Activated CD4-positive, alpha-beta T cell treated with anti-CD3 and anti-CD28 coated beads, Interleukin-2, amount 10 ng/mL, durations not matched to agents 7 days and 5 days (primary cell): ENCODE measurements at regions not wholly inside any gene's neighbourhood (a gene's known extent, or its start where the extent isn't known, plus 50 kb on each side); places are given as distances from the start of the nearest gene placed in this dataset.

Experiments used
- CTCF ChIA-PET: fragments of 350-600 bp; sonication (Branson Sonifier 250); formaldehyde crosslinking; loops from one replicate; lab custom pipeline; 2021; ENCODE audit warnings: antibody characterized with exemption; lab: Charles Lee
- POLR2A ChIA-PET: fragments of 350-600 bp; sonication (Branson Sonifier 250); formaldehyde crosslinking; loops from one replicate; lab custom pipeline; 2021; ENCODE audit warnings: antibody characterized with exemption; lab: Charles Lee
- DNase-seq: peaks from one replicate; pipeline ENCODE4 v3.0.0-alpha.2; 2020
- H3K27ac Mint-ChIP-seq: one replicate; pipeline ENCODE4 v1.8.0; 2021; ENCODE audit warnings: mild to moderate bottlenecking, moderate library complexity, mixed read lengths
- H3K27me3 Mint-ChIP-seq: one replicate; pipeline ENCODE4 v1.8.0; 2021; ENCODE audit warnings: mixed read lengths
- H3K36me3 Mint-ChIP-seq: one replicate; pipeline ENCODE4 v1.8.0; 2021; ENCODE audit warnings: low read depth, mixed read lengths
- H3K4me1 Mint-ChIP-seq: one replicate; pipeline ENCODE4 v1.8.0; 2021; ENCODE audit warnings: mixed read lengths
- H3K4me3 Mint-ChIP-seq: one replicate; pipeline ENCODE4 v1.8.0; 2021; ENCODE audit warnings: mild to moderate bottlenecking, moderate library complexity, mixed read lengths
- H3K9me3 Mint-ChIP-seq: one replicate; pipeline ENCODE4 v1.8.0; 2021; ENCODE audit warnings: mixed read lengths

DNA sequence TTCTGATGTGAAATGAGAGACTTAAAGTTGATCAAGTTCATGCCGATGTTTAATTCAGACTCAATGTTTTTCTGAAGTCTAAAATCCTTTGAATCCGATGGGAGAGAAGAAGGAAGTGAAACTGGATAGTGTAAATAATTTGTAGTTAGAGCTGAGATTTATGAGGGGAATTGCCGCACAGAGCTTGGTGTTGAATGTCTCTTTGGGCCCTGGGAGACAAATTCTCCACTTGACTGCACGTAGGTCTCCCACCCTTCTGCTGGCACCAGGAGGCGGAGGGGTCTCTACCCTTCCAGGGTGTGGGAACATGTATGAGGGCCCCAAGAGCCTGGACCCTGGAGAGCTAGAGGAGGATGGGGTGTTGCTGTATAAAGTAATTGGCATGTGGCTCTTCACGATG is 140.8 kb upstream of the SERP2 start:
- Mint-ChIP-seq H3K27me3 (peaks cover 11% of the 10 kb centered on the region), H3K9me3 (no peaks in the 10 kb centered on the region), H3K27ac (no peak overlapping the region), H3K4me3 (no peak overlapping the region), H3K4me1 (peaks cover 6% of the 10 kb centered on the region), H3K36me3 (no peaks in the 10 kb centered on the region)
- CTCF ChIA-PET = no interaction called here
- POLR2A ChIA-PET = interaction anchor here (0.6 kb wide), 1 partner anchor 167 kb away, joined by 4 read pairs; no protein-coding TSS in a partner anchor
- DNase-seq = no peak

DNA sequence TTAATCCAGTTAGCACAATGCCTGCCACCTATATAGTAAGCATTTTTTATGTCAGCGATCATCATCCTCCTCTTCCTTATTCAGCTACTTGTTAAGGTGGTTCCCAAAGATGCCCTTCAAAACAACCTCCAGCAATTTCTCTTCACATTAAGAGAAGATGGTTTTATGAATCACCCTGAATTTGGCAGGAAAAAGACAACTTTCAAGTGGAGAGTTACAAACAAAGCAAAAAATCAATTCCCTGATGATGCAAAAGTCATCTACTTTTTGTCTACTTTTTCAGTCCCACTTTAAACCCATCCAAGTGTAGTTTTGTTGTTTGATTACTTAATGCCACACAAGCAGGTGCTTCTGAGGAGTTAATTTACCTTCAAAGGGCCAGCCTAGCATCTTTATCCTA is 139.1 kb upstream of the SERP2 start:
- Mint-ChIP-seq H3K9me3 (no peaks in the 10 kb centered on the region), H3K36me3 (no peaks in the 10 kb centered on the region), H3K4me1 (peaks cover 11% of the 10 kb centered on the region), H3K27me3 (peaks cover 11% of the 10 kb centered on the region), H3K27ac (no peak overlapping the region), H3K4me3 (no peak overlapping the region)
- DNase-seq = no peak
- CTCF ChIA-PET = no interaction called here
- POLR2A ChIA-PET = no interaction called here

DNA sequence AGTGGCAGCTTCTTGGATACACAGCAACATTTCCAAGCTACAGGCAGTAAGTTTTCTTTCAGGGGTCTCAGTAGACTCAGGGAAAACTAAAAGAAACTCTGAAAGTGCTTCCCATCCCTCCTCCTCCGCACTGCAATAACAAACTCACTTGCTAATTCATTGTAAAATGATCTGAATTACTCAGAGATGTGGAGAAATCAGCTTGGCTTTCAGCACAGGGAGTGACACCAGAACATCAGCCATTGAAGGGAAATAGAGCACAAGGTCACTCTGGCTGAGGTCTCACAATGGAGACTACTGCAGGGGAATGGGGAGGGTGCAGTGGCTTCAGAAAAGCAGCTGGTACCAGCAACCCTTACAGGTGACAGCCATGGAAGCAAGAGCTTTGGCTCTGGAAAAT is 137.3 kb upstream of the SERP2 start:
- no peaks in the 10 kb centered on the region for H3K36me3 Mint-ChIP-seq
- H3K4me3 Mint-ChIP-seq = no peak overlapping the region
- no peaks in the 10 kb centered on the region for H3K9me3 Mint-ChIP-seq
- peaks cover 11% of the 10 kb centered on the region for H3K4me1 Mint-ChIP-seq
- no peak for DNase-seq
- ChIA-PET POLR2A (no interaction called here), CTCF (no interaction called here)
- no peak overlapping the region for H3K27ac Mint-ChIP-seq
- peaks cover 13% of the 10 kb centered on the region for H3K27me3 Mint-ChIP-seq

DNA sequence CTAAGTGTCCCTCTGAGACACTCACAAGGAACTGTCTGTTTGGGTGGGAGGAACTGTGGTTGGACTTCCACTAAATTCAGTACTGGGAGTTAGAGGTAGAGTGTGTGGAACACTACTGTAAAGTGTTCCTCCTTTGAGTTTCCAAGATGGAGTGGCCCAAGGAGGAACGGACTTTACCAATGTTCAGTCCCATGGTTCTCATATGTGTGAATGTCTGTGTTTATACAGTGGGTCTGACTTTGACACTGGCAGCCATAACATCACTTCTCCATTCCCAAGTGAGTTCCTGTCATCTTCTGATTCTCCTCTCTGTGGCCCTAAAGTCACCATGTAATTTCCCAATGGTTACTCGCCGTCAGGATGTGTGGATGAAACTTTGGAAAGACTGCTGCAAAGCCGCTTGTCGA is 136.8 kb upstream of the SERP2 start:
- Mint-ChIP-seq H3K27me3 (peaks cover 13% of the 10 kb centered on the region), H3K36me3 (no peaks in the 10 kb centered on the region), H3K27ac (no peak overlapping the region), H3K4me3 (no peak overlapping the region), H3K9me3 (no peaks in the 10 kb centered on the region), H3K4me1 (peaks cover 11% of the 10 kb centered on the region)
- ChIA-PET POLR2A (no interaction called here), CTCF (no interaction called here)
- no peak for DNase-seq

DNA sequence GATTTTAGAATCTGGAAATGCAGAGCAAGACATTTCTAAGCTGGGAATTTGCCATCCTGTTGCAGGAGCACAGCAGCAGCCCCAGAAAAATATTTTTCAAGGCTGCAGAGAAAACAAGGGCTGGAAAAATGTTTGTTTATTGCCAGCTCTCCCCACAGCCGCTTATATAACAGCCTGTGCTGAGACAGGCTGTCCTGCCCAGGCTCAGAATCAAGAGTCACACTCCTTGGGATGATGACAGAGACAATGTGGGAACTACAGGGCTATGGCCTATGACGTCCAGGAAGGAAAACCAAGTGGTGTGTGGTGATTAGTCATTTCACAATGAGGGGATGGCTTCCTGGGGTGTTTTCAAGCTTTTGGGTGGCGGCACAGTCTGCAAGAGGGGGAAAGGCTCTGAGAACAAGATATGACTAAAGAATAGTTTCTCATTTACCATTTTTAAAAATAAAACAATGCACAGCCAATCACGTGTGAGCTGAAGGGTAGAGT is 136.3 kb upstream of the SERP2 start:
- Mint-ChIP-seq H3K27me3 (peaks cover 17% of the 10 kb centered on the region), H3K9me3 (no peaks in the 10 kb centered on the region), H3K4me1 (peaks cover 11% of the 10 kb centered on the region), H3K4me3 (no peak overlapping the region), H3K36me3 (no peaks in the 10 kb centered on the region), H3K27ac (no peak overlapping the region)
- no peak for DNase-seq
- ChIA-PET POLR2A (no interaction called here), CTCF (no interaction called here)

DNA sequence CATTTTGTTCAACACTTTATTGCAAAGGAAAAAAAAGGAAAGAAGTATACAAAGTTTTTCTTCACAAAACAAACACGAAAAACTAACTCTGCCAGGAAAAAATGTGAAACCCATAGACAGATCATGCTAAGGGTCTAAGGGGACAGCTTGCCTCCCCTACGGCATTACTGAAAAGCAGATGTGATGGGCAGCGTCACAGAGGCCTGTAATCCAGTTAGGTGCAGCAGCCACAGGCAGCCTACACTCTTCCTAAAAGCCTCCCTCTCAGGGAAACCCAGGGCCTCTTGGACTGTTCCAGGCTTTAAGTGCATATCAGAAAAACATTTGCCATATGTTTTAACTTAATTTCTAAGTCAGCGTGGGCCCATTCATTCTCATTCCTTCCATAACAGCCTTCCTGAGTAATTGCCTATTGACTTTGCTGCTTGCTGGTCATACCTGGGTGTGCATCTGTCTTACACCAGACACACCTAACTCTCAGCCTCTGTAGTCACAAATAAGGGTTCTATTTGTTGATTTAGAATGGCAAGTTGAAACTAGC is 135.7 kb upstream of the SERP2 start:
- ChIA-PET POLR2A (no interaction called here), CTCF (no interaction called here)
- DNase-seq = no peak
- Mint-ChIP-seq H3K36me3 (no peaks in the 10 kb centered on the region), H3K27me3 (peaks cover 17% of the 10 kb centered on the region), H3K27ac (no peak overlapping the region), H3K4me1 (peaks cover 14% of the 10 kb centered on the region), H3K4me3 (no peak overlapping the region), H3K9me3 (no peaks in the 10 kb centered on the region)

DNA sequence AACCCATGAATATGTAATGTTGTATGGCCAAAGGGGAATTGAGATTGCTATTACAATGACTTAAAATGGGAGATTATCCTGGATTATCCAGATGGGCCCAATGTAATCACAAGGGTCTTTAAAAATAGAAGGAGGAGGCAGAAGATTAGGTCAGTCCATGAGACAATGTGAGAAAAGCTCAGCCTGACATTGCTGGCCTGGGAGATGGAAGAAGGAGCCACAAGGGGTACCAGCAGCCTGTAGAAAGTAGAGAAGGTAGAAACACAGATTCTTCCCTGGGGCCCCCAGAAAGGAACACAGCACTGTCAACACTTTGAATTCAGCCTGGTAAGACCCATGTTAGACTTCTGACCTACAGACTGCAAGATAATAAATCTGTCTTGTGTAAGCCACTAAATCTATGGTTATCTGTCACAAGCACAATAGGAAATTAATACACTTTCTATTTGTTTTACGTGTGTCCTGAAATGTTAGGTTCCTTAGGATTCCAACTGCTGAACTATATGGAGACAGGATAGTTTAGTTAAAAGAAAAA is 132.9 kb upstream of the SERP2 start:
- POLR2A ChIA-PET = no interaction called here
- Mint-ChIP-seq H3K27ac (no peak overlapping the region), H3K36me3 (no peaks in the 10 kb centered on the region), H3K4me3 (no peak overlapping the region), H3K9me3 (no peaks in the 10 kb centered on the region), H3K4me1 (peaks cover 19% of the 10 kb centered on the region), H3K27me3 (peaks cover 7% of the 10 kb centered on the region)
- CTCF ChIA-PET = no interaction called here
- DNase-seq = no peak

DNA sequence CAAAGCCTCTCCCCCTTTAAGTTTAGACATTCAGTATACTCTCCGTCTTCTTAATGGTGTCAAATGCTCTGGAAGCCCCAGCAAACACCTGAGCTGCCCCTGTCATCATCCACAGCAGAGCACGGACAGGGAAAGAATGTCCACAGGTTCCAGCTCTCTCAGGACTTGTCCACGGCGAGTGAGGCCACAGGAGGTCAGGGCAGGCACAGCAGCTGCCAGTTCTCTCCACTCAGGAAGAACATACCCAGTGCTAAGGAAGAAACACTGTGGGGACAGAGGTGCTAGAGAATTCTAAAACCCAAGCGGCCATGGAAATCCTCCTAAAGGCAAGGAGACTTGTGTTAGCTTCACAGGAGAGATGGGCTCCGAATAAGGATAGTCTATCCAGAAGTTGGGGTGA is 132.0 kb upstream of the SERP2 start:
- Mint-ChIP-seq H3K27ac (no peak overlapping the region), H3K27me3 (peaks cover 7% of the 10 kb centered on the region), H3K9me3 (no peaks in the 10 kb centered on the region), H3K4me1 (peaks cover 19% of the 10 kb centered on the region), H3K36me3 (no peaks in the 10 kb centered on the region), H3K4me3 (no peak overlapping the region)
- POLR2A ChIA-PET = no interaction called here
- CTCF ChIA-PET = interaction anchor here (1.9 kb wide), 1 partner anchor 14 kb away, joined by 5 read pairs; no protein-coding TSS in a partner anchor
- DNase-seq = no peak

DNA sequence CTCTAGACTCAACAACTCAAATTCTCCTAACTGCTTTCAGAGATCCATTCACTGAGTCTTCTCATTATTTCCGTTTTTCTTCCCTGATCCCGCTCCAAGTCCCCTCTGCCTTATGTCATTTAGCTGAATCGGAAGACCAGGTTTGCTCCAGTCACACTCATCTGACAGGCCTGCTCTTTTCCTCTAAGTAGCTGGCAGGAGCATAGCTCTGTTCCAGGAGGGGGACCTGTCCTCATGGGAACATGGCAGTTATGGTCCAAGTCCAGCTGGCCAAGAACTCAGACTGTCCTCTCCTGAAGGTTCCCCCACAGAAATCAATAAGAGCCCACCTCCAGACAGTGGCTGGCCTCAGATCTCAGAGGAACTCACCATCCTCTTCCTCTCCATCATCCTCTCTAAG is 130.9 kb upstream of the SERP2 start:
- Mint-ChIP-seq H3K27me3 (peaks cover 6% of the 10 kb centered on the region), H3K36me3 (no peaks in the 10 kb centered on the region), H3K4me3 (no peak overlapping the region), H3K27ac (no peak overlapping the region), H3K4me1 (peaks cover 14% of the 10 kb centered on the region), H3K9me3 (no peaks in the 10 kb centered on the region)
- CTCF ChIA-PET = interaction anchor here (1.9 kb wide), 1 partner anchor 13 kb away, joined by 5 read pairs; no protein-coding TSS in a partner anchor
- POLR2A ChIA-PET = no interaction called here
- no peak for DNase-seq

DNA sequence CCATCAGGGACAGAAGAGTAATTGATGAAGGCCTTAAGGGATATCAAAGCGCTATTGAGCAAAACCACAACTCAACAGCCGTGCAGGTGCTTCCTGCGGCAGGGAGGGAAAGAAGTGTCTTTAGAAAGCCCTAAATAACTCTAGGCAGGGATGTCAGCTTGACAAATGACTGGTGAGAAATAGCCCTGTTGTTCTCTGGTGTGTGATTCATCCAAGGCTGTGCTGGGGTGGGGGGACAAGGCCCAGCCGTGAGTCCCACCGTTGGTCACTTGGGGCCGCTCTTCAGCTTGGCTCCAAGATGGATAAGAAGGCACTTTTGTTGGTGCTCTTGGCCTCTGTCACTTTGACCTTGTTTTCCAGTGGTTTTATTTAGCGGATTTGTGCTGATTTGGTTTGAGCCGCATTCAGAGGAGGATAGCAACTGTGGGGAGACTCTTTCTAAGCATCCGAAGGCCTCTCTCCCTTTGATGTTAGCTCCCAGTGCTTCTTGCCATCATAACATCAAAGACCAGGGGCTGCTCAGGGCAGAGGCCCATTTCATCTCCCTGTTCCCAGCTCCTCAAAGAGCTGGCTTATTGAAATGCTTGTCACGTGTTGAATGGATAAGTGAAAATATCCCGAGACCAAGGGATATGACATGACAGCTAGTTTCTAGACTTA is 130.3 kb upstream of the SERP2 start:
- H3K27me3 Mint-ChIP-seq = peaks cover 6% of the 10 kb centered on the region
- POLR2A ChIA-PET = no interaction called here
- peaks cover 10% of the 10 kb centered on the region for H3K4me1 Mint-ChIP-seq
- peak overlapping the region; percentile 11 for H3K27ac Mint-ChIP-seq
- DNase-seq = no peak
- CTCF ChIA-PET = interaction anchor here (0.6 to 1.9 kb wide), 2 partner anchors 13 to 340 kb away, joined by 3 to 5 read pairs; no protein-coding TSS in a partner anchor
- no peak overlapping the region for H3K4me3 Mint-ChIP-seq
- no peaks in the 10 kb centered on the region for H3K36me3 Mint-ChIP-seq
- no peaks in the 10 kb centered on the region for H3K9me3 Mint-ChIP-seq

DNA sequence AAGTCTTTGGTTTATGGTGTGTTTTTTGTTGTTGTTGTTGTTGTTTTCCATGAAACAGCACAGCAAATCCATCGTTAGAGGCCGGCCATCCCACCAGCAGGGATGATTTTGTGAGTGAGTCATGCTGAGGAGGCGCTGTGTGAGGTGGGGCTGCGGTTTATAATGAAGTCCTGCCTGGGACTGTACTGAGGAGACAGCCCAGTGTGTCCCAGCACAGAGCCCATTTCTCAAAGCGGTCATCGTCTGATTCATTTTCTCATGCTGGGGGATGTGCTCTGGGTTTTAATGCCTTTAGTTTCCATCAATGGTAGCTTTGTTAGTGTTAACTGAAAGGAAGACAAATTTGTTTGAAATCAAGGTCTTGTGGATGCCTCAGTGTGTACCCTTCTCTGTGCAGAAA is 129.3 kb upstream of the SERP2 start:
- ChIA-PET CTCF (no interaction called here), POLR2A (no interaction called here)
- Mint-ChIP-seq H3K9me3 (no peaks in the 10 kb centered on the region), H3K4me1 (peaks cover 9% of the 10 kb centered on the region), H3K36me3 (no peaks in the 10 kb centered on the region), H3K27ac (no peak overlapping the region), H3K27me3 (peaks cover 6% of the 10 kb centered on the region), H3K4me3 (no peak overlapping the region)
- no peak for DNase-seq

DNA sequence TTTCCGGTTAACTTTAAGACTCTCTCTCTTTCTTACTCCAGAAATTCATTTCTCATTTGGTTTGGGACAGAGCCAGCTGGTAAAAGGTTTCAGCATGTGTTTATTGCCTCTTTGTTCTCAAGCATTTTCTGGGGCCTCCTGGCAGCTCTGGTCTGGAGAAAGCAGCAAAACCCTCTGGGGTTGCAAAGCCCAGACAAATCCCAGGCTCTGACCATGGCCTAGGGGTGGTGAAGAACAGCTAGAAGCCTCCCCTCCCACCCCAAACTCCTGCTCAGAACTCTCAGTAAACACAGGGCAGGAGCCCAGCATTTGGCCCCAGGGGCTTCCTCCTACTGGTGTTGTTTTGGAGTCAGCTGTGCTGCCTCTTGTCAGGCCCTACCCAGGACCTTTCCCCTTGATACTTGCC is 124.2 kb upstream of the SERP2 start:
- no peaks in the 10 kb centered on the region for H3K36me3 Mint-ChIP-seq
- ChIA-PET CTCF (interaction anchor here (1.9 kb wide), 1 partner anchor 43 kb away, joined by 3 read pairs; no protein-coding TSS in a partner anchor), POLR2A (interaction anchor here (0.6 kb wide), 1 partner anchor 1793 kb away, joined by 3 read pairs; no protein-coding TSS in a partner anchor)
- no peaks in the 10 kb centered on the region for H3K4me1 Mint-ChIP-seq
- no peaks in the 10 kb centered on the region for H3K27me3 Mint-ChIP-seq
- H3K4me3 Mint-ChIP-seq = no peak overlapping the region
- no peak overlapping the region for H3K27ac Mint-ChIP-seq
- DNase-seq = no peak
- H3K9me3 Mint-ChIP-seq = no peaks in the 10 kb centered on the region

DNA sequence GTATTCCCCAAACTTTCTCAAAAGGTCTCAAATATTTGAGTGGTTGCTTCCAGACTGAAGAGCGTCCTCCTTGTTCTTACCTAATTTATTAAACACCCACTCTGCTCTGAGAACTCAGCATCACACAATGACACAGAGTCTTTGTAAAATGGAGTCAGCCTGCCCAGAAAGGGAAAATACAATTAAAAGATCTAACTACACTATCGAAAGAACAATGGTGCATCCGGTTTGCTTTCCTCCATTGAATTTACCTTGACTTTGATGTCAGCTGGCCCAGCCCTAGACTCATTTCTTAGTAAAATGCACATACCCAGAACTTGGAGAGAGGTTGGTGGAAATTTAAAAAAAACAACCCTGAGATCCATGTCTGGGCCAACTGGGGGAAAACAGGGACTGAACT is 120.7 kb upstream of the SERP2 start:
- Mint-ChIP-seq H3K9me3 (peaks cover 5% of the 10 kb centered on the region), H3K4me3 (no peak overlapping the region), H3K36me3 (no peaks in the 10 kb centered on the region), H3K27ac (no peak overlapping the region), H3K27me3 (peaks cover 7% of the 10 kb centered on the region), H3K4me1 (no peaks in the 10 kb centered on the region)
- POLR2A ChIA-PET = interaction anchor here (0.6 kb wide), 1 partner anchor 30 kb away, joined by 15 read pairs; no protein-coding TSS in a partner anchor
- CTCF ChIA-PET = no interaction called here
- DNase-seq = no peak
